GM18909 (cell line): ENCODE measurements at regions not wholly inside any gene's neighbourhood (a gene's known extent, or its start where the extent isn't known, plus 50 kb on each side); places are given as distances from the start of the nearest gene placed in this dataset.
A peak's percentile ranks its signal among the peaks of the same experiment; 100 is the strongest.

Experiments used
- ATAC-seq: cut with Tn5 transposase; IDR thresholded peaks from one replicate; pipeline ENCODE4 v1.9.1; 2021; ENCODE audit warnings: mild to moderate bottlenecking; ENCODE audit not compliant: unreplicated experiment, poor library complexity

DNA sequence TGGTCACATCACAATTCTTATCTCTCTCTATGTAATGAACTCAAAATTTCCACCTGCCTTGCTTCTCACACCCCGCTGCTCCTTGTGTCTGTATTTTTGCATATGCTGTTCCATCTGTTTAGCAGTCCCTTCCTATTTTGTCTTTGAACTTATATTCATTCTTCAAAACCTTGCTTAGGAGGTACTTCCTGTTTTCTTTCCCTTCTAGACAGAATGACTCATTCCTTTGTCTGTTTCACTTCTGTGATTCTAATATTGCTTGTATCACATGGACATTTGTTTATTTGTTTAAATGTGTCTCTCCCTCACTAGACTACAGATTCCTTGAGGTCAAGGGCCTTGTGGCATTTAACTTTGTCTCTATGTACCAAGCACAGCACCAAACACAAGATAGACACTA is 424.2 kb downstream of the ETNK1 start:
- ATAC-seq, result peak; percentile 60

DNA sequence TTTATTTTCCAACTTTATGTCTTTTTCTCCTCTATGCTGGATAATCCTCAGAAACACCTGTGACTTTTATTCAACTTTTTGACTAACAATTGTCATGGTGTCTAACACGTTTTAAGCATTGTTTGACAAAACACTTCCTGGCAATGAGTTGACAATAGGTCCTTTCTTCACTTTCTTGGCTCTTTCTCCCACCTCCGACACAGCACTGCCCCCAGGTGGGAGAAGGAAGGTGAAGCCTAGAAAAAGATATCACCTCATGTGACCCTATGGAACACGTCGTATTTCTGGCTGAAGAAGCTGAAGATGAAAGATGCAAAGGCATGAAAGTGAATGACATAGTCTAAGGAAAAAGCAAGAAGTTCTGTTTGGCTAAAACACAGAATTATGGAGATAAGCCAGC is 430.0 kb downstream of the ETNK1 start:
- no peak for ATAC-seq

DNA sequence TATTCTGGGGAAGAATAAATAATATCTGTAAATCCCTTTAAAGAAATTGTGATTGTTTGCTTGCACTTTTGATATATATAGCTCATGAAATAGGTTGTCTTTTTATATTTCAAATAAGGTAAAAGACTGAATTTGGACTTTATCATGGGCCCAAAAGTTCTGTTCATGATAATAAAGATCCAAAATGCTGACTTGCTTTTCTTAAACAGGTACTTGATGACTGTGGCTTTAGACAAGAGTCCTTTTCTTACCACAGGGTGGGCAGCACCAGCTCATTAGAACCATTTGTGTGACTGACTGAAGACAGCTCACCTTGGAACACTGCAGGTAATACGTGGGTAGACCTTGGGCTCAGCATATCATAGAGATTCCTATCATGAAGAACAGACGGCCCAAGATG is 432.6 kb downstream of the ETNK1 start:
- no peak for ATAC-seq

DNA sequence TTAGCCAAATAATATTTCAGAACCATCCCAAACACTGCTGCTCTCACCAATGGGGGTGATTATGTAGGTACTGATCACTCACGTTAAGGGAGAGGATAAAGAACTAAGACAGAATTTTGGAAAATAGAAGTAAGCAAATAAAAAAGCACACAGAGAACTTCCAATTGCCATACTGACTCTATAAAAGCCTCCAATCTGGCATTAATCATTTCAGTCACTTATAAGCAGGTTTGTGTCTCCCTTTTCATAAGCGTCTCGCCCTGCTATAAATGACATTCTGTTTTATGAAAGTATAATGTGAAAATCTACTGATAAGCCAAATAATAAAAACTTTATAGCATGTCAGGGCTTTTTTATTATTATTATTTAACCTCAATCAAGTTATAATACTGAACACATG is 435.2 kb downstream of the ETNK1 start:
- ATAC-seq, result no peak

DNA sequence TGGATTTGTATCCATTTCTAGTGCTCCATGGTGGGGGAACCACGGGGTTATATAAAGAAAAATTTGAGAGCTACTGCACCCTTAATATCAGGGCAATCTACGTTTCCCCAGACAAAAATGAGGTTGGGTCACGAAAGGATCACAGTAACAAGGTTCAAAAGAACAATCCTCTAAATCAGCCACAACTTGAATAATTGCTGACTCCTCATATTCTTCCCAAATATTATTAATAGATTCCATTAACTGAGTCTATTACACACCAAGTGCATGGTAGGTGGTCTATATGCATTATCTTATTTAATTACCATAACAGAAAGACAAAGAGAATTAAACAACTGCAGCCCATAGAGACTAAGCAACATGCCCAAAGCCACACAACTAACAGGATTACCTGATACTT is 438.2 kb downstream of the ETNK1 start:
- ATAC-seq, result no peak

DNA sequence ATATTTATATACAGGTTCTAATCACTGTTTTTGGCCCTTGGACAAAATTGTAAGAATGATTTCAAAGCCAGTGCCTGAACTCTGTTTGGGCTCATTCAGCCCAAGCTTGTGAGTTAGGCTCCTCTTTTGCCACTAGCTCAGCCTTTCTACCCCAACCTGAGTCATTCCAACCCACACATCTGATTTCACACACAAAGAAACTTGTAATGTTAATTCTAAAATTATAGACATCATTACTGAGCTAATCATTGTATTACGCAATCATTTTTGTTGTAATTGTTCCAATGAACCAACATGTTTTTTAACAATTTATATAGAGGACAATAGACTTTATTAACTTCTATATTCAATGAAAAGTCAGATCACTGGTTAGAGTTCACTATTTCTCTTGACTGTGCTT is 441.1 kb downstream of the ETNK1 start:
- no peak for ATAC-seq

DNA sequence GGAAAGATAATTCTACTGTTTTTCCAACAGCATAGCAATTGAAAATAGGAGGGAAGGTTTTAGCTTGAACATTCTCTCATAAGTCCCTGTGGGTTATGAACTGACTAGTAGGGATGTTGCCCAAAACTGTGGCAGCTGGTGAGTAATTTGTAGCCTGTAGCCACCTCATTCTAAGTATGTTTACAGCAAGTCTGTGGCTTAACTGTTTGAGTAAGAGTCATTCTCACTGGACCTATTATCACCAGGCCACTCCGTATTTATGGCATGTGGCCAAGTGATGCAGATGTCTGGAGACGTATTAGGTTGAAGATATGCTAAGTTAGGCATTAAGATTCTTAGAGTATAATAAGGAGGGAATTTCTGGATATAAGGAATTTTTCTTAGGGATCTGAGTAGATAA is 458.3 kb downstream of the ETNK1 start:
- ATAC-seq, result peak; percentile 55

DNA sequence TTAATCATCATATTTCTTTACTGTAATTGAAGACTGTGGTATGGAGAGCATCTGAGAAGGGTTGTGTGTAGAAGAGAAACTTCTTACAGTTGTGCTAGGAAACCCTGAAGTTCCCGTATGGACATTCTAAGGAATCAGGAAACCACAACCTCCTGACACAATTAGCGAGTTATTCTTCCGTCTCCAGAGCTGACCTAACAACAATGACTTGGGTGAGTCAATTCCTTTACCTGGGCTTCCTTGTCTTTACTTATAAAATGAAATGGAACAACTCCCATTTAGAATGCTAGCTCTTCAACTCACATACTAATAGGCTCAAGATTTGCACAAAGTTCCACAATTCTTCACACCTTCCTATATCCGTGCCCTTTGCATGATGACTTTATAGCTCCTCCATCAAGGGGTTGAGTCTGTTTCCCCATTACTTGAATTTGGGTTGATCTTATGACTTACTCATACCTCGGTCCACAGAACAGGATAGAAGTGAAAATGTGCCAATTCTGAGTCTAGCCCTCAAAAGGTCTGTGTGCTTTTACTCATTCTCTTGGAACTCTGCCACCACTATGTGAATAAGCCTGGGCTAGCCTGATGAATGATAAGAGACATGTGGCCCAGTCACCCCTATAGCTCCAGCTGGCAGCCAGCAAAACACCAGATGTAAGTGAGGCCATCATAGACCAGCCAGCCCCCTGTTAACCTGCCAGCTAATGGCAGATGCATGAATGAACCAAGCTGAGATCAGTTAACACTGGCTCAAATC is 459.4 kb downstream of the ETNK1 start:
- ATAC-seq, result no peak

DNA sequence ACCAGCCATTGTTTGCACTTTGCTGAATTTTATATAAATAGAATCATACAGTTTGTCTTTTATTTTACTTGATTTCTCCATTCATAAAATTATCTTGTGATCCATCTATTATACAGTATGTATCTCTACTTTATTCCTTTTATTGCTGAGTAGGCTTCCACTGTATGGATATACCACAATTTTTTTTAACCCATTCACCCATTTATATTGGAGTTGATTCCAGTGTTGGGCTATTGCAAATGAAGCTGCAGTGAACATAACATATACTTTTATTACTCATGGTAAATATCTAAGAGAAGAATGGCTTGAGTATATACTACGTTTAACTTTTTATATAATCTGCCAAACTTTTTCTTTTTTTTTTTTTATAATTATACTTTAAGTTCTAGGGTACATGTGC is 463.6 kb downstream of the ETNK1 start:
- no peak for ATAC-seq

DNA sequence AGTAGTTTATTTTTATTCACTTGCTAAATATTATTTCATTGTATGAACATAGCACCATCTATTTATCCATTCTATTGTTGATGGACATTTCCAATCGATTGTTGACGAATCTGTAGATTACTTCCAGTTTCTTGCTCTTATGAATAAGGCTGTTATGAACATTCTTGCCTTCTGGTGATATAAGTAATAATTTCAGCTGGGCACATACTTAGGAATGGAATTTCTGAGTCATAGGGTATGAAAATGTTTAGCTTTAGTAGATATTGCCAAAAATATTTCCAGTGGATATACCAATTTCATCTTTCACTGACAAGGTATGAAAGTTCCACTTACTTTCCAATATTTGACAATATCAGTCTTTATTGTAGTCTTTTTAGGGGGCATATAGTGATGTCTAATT is 468.5 kb downstream of the ETNK1 start:
- no peak for ATAC-seq

DNA sequence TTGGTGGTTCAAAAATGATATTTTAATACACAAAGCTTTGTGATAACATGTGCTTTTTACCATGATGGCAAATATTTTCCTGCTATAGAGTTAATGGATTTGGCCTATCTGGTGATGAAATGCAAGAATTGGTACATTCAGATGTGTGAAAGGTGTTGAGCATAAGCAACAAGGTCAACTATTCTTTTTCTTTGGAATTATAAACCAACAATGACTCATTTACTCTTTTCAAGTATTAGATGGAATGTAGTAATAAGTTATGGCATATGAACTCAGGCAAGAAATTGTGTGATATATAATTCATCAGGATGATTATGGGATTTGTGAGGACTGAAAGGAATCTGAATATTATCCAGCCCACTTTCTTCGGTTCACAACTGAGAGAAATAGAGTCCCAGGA is 471.4 kb downstream of the ETNK1 start:
- ATAC-seq, result no peak

DNA sequence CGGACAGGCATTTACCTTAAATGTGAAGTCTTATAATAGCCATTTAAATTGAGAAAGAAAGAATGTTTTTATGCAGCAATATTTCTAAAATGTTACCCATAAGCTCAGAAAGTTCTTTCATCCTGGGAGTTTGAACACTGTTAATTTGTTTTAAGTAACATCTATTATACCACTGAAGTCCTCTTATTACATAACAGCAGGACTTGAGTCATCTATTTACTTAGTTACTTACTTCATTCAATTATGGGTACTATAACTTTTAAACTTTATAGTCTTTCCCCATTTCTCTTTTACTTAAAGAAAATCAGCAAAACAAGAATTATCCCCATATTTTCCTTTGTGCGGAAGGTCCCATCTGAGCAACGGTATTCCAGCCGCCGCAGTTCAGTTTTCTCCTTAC is 473.1 kb downstream of the ETNK1 start:
- ATAC-seq, result no peak

DNA sequence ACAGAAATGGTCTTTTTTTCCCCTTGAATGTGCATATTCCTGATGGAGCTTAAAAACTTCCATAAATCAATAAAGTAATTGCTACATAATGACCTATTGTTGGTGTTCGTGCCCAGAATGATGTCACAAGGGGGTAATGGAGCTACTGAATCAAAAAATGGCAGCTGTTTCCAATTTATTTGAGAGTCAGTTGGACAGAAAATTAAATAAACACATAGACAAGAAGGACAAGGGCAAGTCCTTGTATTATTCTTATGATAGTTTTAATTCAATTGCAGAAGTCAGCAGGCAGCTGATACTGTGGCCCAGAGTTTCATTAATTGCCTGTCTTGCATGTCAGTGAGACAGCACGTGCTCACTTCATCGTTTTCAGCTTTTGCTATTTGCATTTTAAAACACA is 473.5 kb downstream of the ETNK1 start:
- ATAC-seq, result no peak

DNA sequence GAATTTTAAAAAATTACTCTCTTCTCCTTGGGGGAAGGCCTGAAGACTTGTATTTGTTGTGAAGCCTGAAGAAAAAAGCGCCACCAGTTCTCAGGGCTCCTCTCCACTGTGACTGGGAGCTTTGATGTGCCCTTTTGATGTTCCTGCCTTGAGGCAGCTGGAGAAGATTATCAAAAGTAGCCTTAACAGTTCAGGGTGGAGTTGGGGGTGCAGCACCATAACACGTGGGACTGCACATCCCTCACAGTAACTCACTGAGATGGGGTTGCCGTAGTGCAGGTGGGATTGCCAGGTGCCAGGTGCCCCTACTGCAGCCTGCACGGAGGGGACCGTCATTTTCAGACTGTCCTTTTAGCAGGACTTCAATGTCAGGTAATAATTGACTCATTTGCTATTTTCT is 474.1 kb downstream of the ETNK1 start:
- no peak for ATAC-seq

DNA sequence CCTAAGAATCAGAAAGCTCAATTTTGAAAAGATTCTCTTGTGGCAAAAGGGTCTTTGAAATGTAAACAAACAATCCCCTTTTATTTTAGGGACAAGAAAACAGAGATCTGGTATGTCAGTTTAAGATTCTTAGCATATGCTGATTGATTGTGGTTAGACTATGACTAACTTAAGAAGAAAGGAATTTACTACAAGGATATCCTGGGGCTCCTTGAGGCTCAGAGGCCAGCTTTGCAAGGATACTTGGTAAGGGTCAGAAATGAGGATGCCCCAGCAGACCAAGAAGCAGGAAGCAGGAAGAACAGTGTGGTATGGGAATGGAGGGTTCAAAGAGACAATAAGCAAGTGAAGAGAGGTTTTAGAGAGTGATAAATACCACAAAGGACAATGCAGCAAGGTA is 474.6 kb downstream of the ETNK1 start:
- no peak for ATAC-seq

DNA sequence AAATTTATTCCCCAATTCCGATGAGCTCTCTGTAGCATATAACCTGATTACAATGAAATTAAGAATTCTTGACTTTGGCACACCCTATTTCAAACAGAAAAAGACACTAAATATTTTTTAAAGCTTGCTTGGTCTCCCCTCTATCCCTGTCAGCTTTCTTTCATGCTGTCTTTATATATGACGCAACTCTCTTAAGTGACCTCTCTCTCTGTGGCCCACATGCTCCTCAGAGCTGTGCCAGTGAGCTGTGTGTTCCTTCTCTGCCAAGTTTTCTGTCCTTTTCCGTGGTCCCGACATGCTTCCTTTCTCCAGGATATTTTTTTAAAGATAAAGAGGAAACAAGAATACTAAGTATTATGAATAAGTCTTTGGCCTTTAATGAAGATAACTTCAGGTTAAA is 484.0 kb downstream of the ETNK1 start:
- no peak for ATAC-seq

DNA sequence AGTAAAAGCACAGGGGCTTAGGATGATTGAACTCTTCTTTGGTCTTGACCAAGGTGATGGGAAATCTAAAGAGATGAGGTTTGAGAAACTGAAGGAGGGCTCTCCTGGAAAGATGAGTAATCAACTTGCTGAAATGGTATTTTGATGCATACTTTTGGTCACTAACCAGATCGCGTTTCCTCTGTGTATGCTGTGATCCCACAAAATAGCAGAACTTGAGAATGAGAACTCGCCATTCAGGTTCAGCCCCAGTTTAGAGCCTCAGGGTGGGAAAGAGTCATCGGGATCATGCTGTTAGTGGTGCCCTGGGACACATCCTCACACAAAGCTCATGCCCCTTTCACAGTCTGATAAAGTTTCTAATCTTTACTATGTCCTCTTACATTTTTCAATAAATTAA is 488.8 kb downstream of the ETNK1 start:
- ATAC-seq, result no peak

DNA sequence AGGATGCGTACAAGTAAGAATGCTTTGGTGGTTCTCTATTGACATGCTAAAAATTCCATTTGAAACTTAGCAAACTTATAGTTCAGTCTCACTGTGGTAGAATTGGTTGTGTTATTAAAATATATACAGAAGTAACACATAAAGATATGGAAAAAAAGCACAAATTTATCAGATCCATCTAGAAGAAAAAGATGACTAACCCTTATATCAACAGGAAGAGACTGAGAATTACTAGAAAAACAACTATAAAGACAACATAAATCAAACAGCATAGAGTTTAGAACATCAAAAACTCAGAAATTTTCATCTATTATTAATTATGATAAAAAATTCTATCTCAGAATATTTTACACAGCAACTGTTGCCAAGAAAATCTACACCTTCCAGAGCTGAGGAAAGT is 491.0 kb downstream of the ETNK1 start:
- ATAC-seq, result no peak

DNA sequence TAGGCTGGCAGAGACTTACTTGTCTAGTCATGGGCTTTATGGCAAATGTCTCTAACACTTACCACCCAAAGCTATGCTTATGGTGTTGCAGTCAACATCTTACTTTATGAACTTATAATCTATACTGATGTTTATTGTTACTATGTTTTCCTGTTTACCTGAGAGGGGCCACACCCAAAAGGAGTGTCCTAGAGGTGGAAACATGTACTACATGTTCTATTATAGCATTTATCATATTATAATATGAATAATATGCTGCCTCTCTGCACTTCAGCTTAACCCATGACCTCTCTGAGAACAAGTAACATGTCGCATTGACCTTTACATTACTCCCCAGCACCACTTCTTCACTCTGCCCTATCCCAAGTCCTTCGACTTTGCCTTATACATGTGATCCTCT is 501.8 kb downstream of the ETNK1 start:
- ATAC-seq, result no peak

DNA sequence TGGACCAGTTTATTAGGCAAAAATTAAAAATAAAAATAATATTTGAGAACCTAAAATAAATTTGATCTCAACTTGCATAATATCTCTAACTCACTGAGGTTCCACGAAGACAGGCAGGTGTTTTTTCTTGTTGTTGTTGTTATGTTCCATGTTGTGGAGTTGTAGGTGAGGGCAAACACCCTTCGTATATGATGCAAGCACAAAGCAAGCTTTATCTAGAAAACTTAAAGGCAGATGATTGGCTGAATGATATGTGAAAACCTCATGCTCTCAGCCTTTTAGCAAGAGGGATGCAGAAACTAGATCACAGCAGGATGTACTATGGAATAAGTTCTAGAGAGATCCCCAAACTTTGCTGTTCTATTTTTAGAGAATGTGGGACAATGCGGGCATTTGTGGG is 502.7 kb downstream of the ETNK1 start:
- no peak for ATAC-seq

DNA sequence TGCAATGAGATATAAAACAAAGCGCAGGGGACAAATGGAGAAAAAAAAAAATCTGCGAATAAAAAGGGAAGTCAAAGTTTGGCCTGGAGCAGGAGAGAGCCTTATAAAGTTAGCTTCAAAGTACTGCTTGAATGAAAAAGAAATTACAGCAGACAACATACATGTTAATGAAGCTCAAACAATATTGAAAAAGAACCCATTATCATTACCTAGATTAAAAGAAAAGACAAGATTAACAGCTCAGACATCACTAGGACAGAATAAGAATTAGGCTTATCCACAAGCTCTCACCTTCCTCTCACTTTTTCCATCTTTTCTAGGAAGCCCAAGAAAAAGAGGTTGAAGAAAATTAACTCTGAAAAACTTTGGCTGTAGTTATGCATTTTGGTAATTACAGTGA is 503.5 kb downstream of the ETNK1 start:
- no peak for ATAC-seq

DNA sequence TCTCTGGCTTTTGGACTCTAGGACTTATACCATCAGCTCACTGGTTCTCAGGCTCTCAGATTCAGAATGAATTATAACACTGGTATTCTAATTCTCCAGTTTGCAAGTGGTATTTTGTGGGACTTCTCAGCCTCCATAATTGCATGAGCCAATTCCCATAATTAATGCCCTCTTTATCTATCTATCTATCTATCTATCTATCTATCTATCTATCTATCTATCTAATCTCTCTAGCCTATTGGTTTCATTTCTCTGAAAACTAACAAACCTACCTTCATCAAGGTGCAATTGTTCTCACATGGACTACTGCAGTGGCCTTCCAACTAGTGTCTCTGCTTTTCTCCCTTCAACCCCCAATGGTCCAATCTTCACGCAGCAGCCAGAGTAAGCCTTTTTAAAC is 507.4 kb downstream of the ETNK1 start:
- ATAC-seq, result no peak

DNA sequence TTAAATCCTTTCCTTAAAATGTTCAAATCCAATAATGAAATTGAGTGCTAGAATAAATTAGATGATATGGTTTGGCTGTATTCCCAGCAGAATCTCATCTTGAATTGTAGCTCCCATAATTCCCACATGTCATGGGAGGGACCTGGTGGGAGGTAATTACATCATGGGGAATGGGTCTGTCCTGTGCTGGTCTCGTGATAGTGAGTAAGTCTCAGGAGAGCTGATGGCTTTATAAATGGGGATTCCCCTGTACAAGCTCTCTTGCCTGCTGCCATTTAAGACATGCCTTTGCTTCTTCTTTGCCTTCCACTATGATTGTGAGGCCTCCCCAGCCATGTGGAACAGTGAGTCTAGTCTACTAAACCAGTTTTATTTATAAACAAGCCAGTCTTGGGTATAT is 508.5 kb downstream of the ETNK1 start:
- ATAC-seq, result no peak
